ENCODE measurements at regions not wholly inside any gene's neighbourhood (a gene's known extent, or its start where the extent isn't known, plus 50 kb on each side); places are given as distances from the start of the nearest gene placed in this dataset.

GRCh38 chr1:199102239-199102638, 463.4 kb downstream of the PTPRC start:
- H3K36me3 ChIP-seq (ENCODE audit: insufficient read depth, low read length): no peaks in the 10 kb centered on the region
- H3K27ac ChIP-seq (ENCODE audit: low read depth, low read length): no peak overlapping the region
- 92% methylated on average over 3 of the region's 3 CpGs for WGBS
- no peak overlapping the region for H3K4me3 ChIP-seq (ENCODE audit: low read length)
- peaks cover 6% of the 10 kb centered on the region; the same call in 1 of the 2 replicates for H3K9me3 ChIP-seq (ENCODE audit: insufficient read depth, low read depth, low read length)
- H3K9ac ChIP-seq (ENCODE audit: low read depth, low read length): no peak overlapping the region
- H3K27me3 ChIP-seq (ENCODE audit: insufficient read depth, low read length): no peaks in the 10 kb centered on the region
- H3K4me1 ChIP-seq (ENCODE audit: insufficient read depth, low read length): no peaks in the 10 kb centered on the region

- no peak overlapping the region for H3K9ac ChIP-seq (ENCODE audit: low read depth, low read length)
- H3K4me1 ChIP-seq (ENCODE audit: insufficient read depth, low read length): no peaks in the 10 kb centered on the region
- no peak overlapping the region for H3K4me3 ChIP-seq (ENCODE audit: low read length)
- H3K27ac ChIP-seq (ENCODE audit: low read depth, low read length): no peak overlapping the region
- peaks cover 6% of the 10 kb centered on the region; the same call in 1 of the 2 replicates for H3K9me3 ChIP-seq (ENCODE audit: insufficient read depth, low read depth, low read length)
- H3K36me3 ChIP-seq (ENCODE audit: insufficient read depth, low read length): no peaks in the 10 kb centered on the region
- H3K27me3 ChIP-seq (ENCODE audit: insufficient read depth, low read length): no peaks in the 10 kb centered on the region
- 98% methylated on average over 3 of the region's 3 CpGs for WGBS
Measured at GRCh38 chr1:199109160-199109559, 470.3 kb downstream of the PTPRC start.

- H3K36me3 ChIP-seq (ENCODE audit: insufficient read depth, low read length): no peaks in the 10 kb centered on the region
- no peak overlapping the region for H3K9ac ChIP-seq (ENCODE audit: low read depth, low read length)
- H3K27ac ChIP-seq (ENCODE audit: low read depth, low read length): no peak overlapping the region
Measured at GRCh38 chr1:199112365-199112764, 473.5 kb downstream of the PTPRC start.

GRCh38 chr1:199113265-199113869, 474.5 kb downstream of the PTPRC start:
- no peak overlapping the region for H3K9ac ChIP-seq (ENCODE audit: low read depth, low read length)
- H3K9me3 ChIP-seq (ENCODE audit: insufficient read depth, low read depth, low read length): no peaks in the 10 kb centered on the region
- no peaks in the 10 kb centered on the region for H3K36me3 ChIP-seq (ENCODE audit: insufficient read depth, low read length)
- H3K4me1 ChIP-seq (ENCODE audit: insufficient read depth, low read length): peaks cover 9% of the 10 kb centered on the region
- no peaks in the 10 kb centered on the region for H3K27me3 ChIP-seq (ENCODE audit: insufficient read depth, low read length)
- WGBS: 75% methylated on average over 2 of the region's 2 CpGs
- no peak overlapping the region for H3K27ac ChIP-seq (ENCODE audit: low read depth, low read length)
- H3K4me3 ChIP-seq (ENCODE audit: low read length): no peak overlapping the region

More at GRCh38 chr1:199112365-199112764, 473.5 kb downstream of the PTPRC start:
- H3K9me3 ChIP-seq (ENCODE audit: insufficient read depth, low read depth, low read length): no peaks in the 10 kb centered on the region
- H3K4me3 ChIP-seq (ENCODE audit: low read length): no peak overlapping the region
- H3K27me3 ChIP-seq (ENCODE audit: insufficient read depth, low read length): no peaks in the 10 kb centered on the region
- peaks cover 9% of the 10 kb centered on the region for H3K4me1 ChIP-seq (ENCODE audit: insufficient read depth, low read length)

GRCh38 chr1:199116488-199116887, 477.6 kb downstream of the PTPRC start:
- no peaks in the 10 kb centered on the region for H3K9me3 ChIP-seq (ENCODE audit: insufficient read depth, low read depth, low read length)
- H3K27ac ChIP-seq (ENCODE audit: low read depth, low read length): no peak overlapping the region
- no peak overlapping the region for H3K4me3 ChIP-seq (ENCODE audit: low read length)
- no peaks in the 10 kb centered on the region for H3K36me3 ChIP-seq (ENCODE audit: insufficient read depth, low read length)
- H3K27me3 ChIP-seq (ENCODE audit: insufficient read depth, low read length): no peaks in the 10 kb centered on the region
- peaks cover 9% of the 10 kb centered on the region for H3K4me1 ChIP-seq (ENCODE audit: insufficient read depth, low read length)
- no peak overlapping the region for H3K9ac ChIP-seq (ENCODE audit: low read depth, low read length)

- H3K9me3 ChIP-seq (ENCODE audit: insufficient read depth, low read depth, low read length): no peaks in the 10 kb centered on the region
- no peaks in the 10 kb centered on the region for H3K36me3 ChIP-seq (ENCODE audit: insufficient read depth, low read length)
- no peak overlapping the region for H3K27ac ChIP-seq (ENCODE audit: low read depth, low read length)
- no peaks in the 10 kb centered on the region for H3K27me3 ChIP-seq (ENCODE audit: insufficient read depth, low read length)
- no peak overlapping the region for H3K4me3 ChIP-seq (ENCODE audit: low read length)
- H3K4me1 ChIP-seq (ENCODE audit: insufficient read depth, low read length): peaks cover 9% of the 10 kb centered on the region
- H3K9ac ChIP-seq (ENCODE audit: low read depth, low read length): no peak overlapping the region
Measured at GRCh38 chr1:199121047-199121446, 482.2 kb downstream of the PTPRC start.

- no CpG with 5 or more reads among the region's 2 CpGs for WGBS
- H3K9ac ChIP-seq (ENCODE audit: low read depth, low read length): no peak overlapping the region
Measured at GRCh38 chr1:199122085-199122484, 483.2 kb downstream of the PTPRC start.

GRCh38 chr1:199122532-199123311, 483.9 kb downstream of the PTPRC start:
- no peak overlapping the region for H3K9ac ChIP-seq (ENCODE audit: low read depth, low read length)
- H3K36me3 ChIP-seq (ENCODE audit: insufficient read depth, low read length): no peaks in the 10 kb centered on the region

More at GRCh38 chr1:199122085-199122484, 483.2 kb downstream of the PTPRC start:
- Histone ChIP-seq H3K27ac (ENCODE audit: low read depth, low read length) (no peak overlapping the region), H3K36me3 (ENCODE audit: insufficient read depth, low read length) (no peaks in the 10 kb centered on the region), H3K27me3 (ENCODE audit: insufficient read depth, low read length) (no peaks in the 10 kb centered on the region), H3K9me3 (ENCODE audit: insufficient read depth, low read depth, low read length) (no peaks in the 10 kb centered on the region), H3K4me1 (ENCODE audit: insufficient read depth, low read length) (no peaks in the 10 kb centered on the region; the same call in 1 of the 2 replicates), H3K4me3 (ENCODE audit: low read length) (no peak overlapping the region)

GRCh38 chr1:199123615-199124014, 484.8 kb downstream of the PTPRC start:
- WGBS: 91% methylated on average over 4 of the region's 4 CpGs
- no peaks in the 10 kb centered on the region for H3K36me3 ChIP-seq (ENCODE audit: insufficient read depth, low read length)
- H3K27ac ChIP-seq (ENCODE audit: low read depth, low read length): no peak overlapping the region
- H3K27me3 ChIP-seq (ENCODE audit: insufficient read depth, low read length): no peaks in the 10 kb centered on the region
- H3K9me3 ChIP-seq (ENCODE audit: insufficient read depth, low read depth, low read length): no peaks in the 10 kb centered on the region
- no peak overlapping the region for H3K9ac ChIP-seq (ENCODE audit: low read depth, low read length)
- H3K4me3 ChIP-seq (ENCODE audit: low read length): no peak overlapping the region
- no peaks in the 10 kb centered on the region for H3K4me1 ChIP-seq (ENCODE audit: insufficient read depth, low read length)

More at GRCh38 chr1:199122532-199123311, 483.9 kb downstream of the PTPRC start:
- H3K4me1 ChIP-seq (ENCODE audit: insufficient read depth, low read length): no peaks in the 10 kb centered on the region
- no peak overlapping the region for H3K4me3 ChIP-seq (ENCODE audit: low read length)
- H3K27me3 ChIP-seq (ENCODE audit: insufficient read depth, low read length): no peaks in the 10 kb centered on the region
- H3K9me3 ChIP-seq (ENCODE audit: insufficient read depth, low read depth, low read length): no peaks in the 10 kb centered on the region
- no peak overlapping the region for H3K27ac ChIP-seq (ENCODE audit: low read depth, low read length)

GRCh38 chr1:199124351-199124750, 485.5 kb downstream of the PTPRC start:
- Histone ChIP-seq H3K4me1 (ENCODE audit: insufficient read depth, low read length) (no peaks in the 10 kb centered on the region), H3K36me3 (ENCODE audit: insufficient read depth, low read length) (no peaks in the 10 kb centered on the region), H3K27me3 (ENCODE audit: insufficient read depth, low read length) (no peaks in the 10 kb centered on the region), H3K9me3 (ENCODE audit: insufficient read depth, low read depth, low read length) (no peaks in the 10 kb centered on the region), H3K9ac (ENCODE audit: low read depth, low read length) (no peak overlapping the region), H3K27ac (ENCODE audit: low read depth, low read length) (no peak overlapping the region), H3K4me3 (ENCODE audit: low read length) (no peak overlapping the region)
- 100% methylated on average over 1 of the region's 1 CpG for WGBS

- Histone ChIP-seq H3K4me1 (ENCODE audit: insufficient read depth, low read length) (no peaks in the 10 kb centered on the region), H3K27me3 (ENCODE audit: insufficient read depth, low read length) (no peaks in the 10 kb centered on the region), H3K9me3 (ENCODE audit: insufficient read depth, low read depth, low read length) (no peaks in the 10 kb centered on the region), H3K36me3 (ENCODE audit: insufficient read depth, low read length) (no peaks in the 10 kb centered on the region), H3K9ac (ENCODE audit: low read depth, low read length) (no peak overlapping the region), H3K27ac (ENCODE audit: low read depth, low read length) (no peak overlapping the region), H3K4me3 (ENCODE audit: low read length) (no peak overlapping the region)
- 95% methylated on average over 2 of the region's 2 CpGs for WGBS
Measured at GRCh38 chr1:199129247-199129646, 490.4 kb downstream of the PTPRC start.

Data from HUES64 (cell line).